ENCODE measurements at regions not wholly inside any gene's neighbourhood (a gene's known extent, or its start where the extent isn't known, plus 50 kb on each side); places are given as distances from the start of the nearest gene placed in this dataset.
"Not testable (repeated sequence)": the region's sequence is repeated elsewhere in the genome, so short reads cannot be mapped to it uniquely, and the experiment has no call there.

DNA sequence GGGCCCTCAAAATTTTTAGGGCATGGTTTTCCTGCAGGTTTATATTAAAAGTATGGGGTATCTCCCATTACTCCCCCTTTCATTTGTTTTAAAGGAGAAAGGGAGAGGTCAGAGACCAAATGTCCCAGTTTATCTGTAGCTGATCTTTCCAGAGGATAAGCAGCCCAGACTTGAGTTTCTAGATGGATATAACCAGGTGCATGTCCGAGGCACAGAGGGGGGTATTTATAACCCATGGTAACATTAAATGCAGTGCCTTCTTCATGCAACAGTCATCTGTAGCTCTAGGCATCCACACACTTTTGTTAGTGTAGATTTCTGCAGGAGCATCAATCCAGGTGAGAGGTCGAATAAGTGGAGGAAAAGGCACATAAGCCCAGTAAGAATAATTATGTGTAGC lies 890.3 kb upstream of the GOT2 start:
- TF ChIP-seq, protein P1, sequence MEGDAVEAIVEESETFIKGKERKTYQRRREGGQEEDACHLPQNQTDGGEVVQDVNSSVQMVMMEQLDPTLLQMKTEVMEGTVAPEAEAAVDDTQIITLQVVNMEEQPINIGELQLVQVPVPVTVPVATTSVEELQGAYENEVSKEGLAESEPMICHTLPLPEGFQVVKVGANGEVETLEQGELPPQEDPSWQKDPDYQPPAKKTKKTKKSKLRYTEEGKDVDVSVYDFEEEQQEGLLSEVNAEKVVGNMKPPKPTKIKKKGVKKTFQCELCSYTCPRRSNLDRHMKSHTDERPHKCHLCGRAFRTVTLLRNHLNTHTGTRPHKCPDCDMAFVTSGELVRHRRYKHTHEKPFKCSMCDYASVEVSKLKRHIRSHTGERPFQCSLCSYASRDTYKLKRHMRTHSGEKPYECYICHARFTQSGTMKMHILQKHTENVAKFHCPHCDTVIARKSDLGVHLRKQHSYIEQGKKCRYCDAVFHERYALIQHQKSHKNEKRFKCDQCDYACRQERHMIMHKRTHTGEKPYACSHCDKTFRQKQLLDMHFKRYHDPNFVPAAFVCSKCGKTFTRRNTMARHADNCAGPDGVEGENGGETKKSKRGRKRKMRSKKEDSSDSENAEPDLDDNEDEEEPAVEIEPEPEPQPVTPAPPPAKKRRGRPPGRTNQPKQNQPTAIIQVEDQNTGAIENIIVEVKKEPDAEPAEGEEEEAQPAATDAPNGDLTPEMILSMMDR (IDR thresholded peaks at IDR 0.05; ENCODE audit: poor library complexity, severe bottlenecking), result not testable (repeated sequence)
- not testable (repeated sequence) for TF ChIP-seq MXI1 (conservative IDR thresholded peaks at IDR 0.05; ENCODE audit: poor library complexity, severe bottlenecking); EZH2 (IDR thresholded peaks at IDR 0.05; ENCODE audit: borderline replicate concordance, insufficient read depth, low read length, poor library complexity, severe bottlenecking)

All from neural cell (in vitro differentiated cells).